GM20000 (cell line): ENCODE measurements at regions not wholly inside any gene's neighbourhood (a gene's known extent, or its start where the extent isn't known, plus 50 kb on each side); places are given as distances from the start of the nearest gene placed in this dataset.

Experiments used
- DNase-seq: peaks from one replicate; pipeline ENCODE4 v3.0.0; 2012; ENCODE audit warnings: low spot score
- TF ChIP-seq, protein P1 (sequence below): IDR thresholded peaks from 2 replicates; pipeline ENCODE4 v1.5.1; 2012; ENCODE audit warnings: mild to moderate bottlenecking, control low read depth; ENCODE audit errors: extremely low read depth, missing control alignments

DNA sequence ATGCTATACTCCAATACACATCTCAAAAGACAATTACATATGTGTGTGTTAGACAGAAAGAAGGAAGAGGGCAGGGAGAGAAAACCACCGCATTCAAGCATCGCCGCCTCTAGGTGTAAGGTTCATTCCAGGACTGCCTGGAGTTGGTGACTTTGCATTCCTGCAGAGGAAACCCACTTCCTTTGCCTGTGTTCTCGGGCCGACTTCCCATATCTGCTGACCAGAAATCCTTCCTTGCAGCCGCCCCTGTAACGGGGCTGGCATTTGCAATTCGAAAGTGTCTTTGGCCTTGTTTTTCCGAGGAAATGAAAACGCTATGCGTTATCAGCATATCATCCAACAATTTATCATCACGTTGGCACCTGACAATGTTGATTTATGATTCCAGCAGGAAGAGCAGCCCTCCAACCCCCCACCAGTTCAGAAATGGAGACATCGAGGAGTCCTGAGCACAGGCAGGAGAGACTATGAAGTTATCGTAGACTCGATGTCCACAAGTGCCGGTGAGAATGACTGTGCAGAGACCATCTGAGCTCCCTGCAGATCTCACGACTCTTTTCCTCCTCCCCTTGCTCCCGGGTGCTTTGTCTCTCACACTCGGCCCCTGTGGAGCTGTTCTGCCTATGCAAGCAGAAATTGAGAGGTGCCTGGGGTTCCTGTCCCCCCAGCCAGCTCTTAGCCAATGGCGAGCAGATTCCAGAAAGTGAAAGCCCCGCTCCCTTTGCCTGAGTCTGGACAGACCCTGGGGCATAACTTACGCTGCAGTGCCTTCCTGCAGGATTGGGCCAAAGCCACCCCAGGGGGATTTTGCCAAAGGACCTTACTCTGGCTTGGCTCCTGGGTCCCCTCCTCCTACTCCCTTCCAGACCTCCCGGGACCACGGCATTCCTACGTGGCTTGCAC lies 68.9 kb upstream of the FOXK1 start:
- TF ChIP-seq, protein P1, sequence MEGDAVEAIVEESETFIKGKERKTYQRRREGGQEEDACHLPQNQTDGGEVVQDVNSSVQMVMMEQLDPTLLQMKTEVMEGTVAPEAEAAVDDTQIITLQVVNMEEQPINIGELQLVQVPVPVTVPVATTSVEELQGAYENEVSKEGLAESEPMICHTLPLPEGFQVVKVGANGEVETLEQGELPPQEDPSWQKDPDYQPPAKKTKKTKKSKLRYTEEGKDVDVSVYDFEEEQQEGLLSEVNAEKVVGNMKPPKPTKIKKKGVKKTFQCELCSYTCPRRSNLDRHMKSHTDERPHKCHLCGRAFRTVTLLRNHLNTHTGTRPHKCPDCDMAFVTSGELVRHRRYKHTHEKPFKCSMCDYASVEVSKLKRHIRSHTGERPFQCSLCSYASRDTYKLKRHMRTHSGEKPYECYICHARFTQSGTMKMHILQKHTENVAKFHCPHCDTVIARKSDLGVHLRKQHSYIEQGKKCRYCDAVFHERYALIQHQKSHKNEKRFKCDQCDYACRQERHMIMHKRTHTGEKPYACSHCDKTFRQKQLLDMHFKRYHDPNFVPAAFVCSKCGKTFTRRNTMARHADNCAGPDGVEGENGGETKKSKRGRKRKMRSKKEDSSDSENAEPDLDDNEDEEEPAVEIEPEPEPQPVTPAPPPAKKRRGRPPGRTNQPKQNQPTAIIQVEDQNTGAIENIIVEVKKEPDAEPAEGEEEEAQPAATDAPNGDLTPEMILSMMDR = no peak

DNA sequence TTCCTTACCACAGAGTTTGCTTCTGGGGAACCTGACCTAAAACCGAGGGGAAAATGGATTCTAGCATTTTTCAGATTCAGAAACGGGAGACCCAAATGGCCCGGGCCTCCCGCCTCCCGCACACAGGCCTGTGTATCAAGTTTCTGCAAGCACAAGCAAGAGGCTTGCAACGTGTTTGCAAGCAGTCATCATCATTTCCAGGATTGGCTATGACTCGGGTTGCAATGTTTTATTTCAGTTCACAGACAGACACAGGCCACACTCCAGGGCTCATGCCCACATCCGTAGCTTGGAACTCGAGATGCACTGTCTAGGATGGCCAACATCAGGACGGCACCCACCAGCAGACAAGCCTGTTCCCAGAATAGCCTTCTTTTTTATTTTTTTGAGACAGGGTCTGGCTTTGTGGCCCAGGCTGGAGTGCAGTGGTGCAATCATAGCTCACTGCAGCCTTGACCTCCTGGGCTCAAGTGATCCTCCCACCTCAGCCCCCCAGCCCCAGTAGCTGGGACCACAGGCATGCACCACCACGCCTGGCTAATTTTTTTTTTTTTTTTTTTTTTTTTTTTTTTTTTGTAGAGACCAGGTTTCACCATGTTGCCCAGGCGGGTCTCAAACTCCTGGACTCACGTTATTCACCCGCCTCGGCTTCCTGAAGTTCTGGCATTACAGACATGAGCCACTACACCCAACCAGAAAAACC lies 68.1 kb upstream of the FOXK1 start:
- TF ChIP-seq, protein P1 = no peak
- no peak for DNase-seq

More for the DNA sequence above, 68.9 kb upstream of the FOXK1 start:
- DNase-seq = no peak

DNA sequence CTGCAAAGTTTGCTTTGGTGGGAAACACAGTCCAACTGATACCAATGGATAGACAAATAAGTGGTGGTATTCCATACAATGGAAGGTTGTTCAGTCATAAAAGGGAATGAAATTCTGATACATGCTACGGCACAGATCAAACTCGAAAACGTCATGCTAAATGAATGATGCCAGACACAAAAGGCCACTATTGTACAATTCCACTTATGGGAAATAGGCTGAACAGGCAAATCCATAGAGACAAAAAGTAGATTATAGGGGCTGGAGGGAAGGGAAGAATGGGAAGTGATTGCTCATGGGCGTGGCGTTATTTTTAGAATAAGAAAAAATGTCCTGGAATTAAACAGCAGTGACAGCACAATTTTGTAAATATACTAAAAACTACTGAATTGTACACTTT lies 66.0 kb upstream of the FOXK1 start:
- no peak for DNase-seq
- TF ChIP-seq, protein P1 = no peak

DNA sequence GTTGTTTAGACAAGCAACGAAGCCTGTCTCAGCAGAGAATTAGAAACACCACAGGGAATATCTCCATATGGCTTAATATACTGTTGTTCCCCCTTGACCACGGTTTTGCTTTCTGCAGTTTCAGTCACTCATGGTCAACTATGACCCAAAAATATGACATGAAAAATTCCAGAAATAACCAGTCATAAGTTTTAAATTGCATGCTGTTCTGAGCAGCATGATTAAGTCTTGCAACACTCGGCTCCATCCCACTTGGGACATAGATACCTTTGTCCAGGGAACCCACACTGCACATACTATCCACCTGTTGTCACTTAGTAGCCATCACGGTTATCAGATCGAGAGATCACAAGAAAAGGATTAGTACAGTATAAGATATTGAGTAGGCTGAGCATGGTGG lies 60.7 kb upstream of the FOXK1 start:
- no peak for DNase-seq
- TF ChIP-seq, protein P1 = no peak

DNA sequence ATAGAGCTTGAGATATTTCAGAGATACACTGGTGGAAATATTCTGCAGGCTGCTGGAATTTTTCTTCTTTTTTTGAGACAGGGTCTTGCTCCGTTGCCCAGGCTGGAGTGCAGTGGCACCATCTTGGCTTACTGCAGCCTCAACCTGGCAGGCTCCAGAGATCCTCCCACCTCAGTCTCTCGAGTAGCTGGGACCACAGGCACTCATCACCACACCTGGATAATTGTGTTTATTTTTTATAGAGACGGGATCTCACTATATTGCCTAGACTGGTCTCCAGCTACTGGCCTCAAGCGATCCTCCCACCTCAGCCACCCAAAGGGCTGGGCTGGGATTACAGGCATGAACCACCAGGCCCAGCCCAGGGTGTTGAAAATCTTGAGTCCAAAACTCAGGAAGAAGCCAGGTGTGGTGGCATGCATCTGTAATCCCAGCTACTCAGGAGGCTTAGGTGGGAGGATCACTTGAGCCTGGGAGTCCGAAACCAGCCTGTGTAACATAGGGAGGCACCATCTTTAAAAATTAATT lies 55.7 kb upstream of the FOXK1 start:
- TF ChIP-seq, protein P1 = no peak
- DNase-seq = no peak

DNA sequence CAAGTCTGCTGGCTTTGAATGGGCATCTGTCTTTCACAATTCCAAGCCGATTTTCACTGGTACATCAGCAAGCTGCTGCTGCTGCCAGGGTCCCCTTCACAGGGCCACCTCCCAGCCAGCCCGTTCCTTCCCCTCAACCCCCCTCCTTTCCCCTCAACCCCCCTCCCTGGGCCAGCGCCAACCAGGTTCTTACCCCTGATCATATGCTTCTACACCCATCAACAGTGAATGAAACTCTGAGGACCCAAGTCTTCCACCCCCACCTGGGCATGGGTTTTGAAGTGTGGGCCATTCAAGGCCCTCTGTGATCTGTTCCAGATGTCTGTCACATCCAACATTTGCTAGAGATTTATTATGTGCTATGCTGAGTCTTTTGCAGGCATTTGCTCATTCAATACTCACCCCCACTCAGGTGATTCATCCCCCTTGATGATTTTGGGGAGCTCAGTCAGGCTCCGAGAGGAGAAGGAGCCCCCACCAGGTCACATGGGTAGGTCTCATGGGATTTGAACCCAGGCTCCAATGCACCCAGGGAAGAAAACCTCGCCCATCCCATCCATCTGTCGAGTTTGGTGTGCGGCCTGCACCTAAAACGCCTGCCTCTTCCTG lies 52.7 kb upstream of the FOXK1 start:
- TF ChIP-seq, protein P1 = no peak
- no peak for DNase-seq
